ENCODE measurements at regions not wholly inside any gene's neighbourhood (a gene's known extent, or its start where the extent isn't known, plus 50 kb on each side); places are given as distances from the start of the nearest gene placed in this dataset.

- Histone ChIP-seq H3K27me3 (replicated peaks; ENCODE audit: insufficient read depth, low read depth, low read length, poor library complexity) (no peaks in the 10 kb centered on the region), H3K4me1 (ENCODE audit: insufficient read depth, low read length, poor library complexity, severe bottlenecking) (no peaks in the 10 kb centered on the region), H3K27ac (ENCODE audit: low read depth, low read length, poor library complexity, severe bottlenecking) (no peak overlapping the region), H3K36me3 (ENCODE audit: insufficient read depth, low read length, poor library complexity, severe bottlenecking) (no peaks in the 10 kb centered on the region), H3K9me3 (ENCODE audit: low read depth, low read length, poor library complexity, severe bottlenecking) (no peaks in the 10 kb centered on the region), H3K4me3 (ENCODE audit: low read depth, low read length, poor library complexity, severe bottlenecking) (no peak overlapping the region)
- no peak for DNase-seq (ENCODE audit: low spot score)
- CTCF ChIA-PET = no interaction called here
- TF ChIP-seq, protein P1, sequence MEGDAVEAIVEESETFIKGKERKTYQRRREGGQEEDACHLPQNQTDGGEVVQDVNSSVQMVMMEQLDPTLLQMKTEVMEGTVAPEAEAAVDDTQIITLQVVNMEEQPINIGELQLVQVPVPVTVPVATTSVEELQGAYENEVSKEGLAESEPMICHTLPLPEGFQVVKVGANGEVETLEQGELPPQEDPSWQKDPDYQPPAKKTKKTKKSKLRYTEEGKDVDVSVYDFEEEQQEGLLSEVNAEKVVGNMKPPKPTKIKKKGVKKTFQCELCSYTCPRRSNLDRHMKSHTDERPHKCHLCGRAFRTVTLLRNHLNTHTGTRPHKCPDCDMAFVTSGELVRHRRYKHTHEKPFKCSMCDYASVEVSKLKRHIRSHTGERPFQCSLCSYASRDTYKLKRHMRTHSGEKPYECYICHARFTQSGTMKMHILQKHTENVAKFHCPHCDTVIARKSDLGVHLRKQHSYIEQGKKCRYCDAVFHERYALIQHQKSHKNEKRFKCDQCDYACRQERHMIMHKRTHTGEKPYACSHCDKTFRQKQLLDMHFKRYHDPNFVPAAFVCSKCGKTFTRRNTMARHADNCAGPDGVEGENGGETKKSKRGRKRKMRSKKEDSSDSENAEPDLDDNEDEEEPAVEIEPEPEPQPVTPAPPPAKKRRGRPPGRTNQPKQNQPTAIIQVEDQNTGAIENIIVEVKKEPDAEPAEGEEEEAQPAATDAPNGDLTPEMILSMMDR (conservative IDR thresholded peaks at IDR 0.05; ENCODE audit: low read depth, low read length) = no peak
- no peak for TF ChIP-seq EZH2 (IDR thresholded peaks at IDR 0.05; ENCODE audit: borderline replicate concordance, low read depth, low read length, poor library complexity, severe bottlenecking)
- BruUV-seq (replicated peaks) = no TSS peak
- intact Hi-C loops (cut with micrococcal nuclease; ENCODE audit: unreplicated experiment) = no loop called here
- POLR2A ChIA-PET (ENCODE audit: low non-redundant PET) = no interaction called here
Observed at GRCh38 chr22:22072169-22072836, 89.7 kb upstream of the TOP3B start.

DNA sequence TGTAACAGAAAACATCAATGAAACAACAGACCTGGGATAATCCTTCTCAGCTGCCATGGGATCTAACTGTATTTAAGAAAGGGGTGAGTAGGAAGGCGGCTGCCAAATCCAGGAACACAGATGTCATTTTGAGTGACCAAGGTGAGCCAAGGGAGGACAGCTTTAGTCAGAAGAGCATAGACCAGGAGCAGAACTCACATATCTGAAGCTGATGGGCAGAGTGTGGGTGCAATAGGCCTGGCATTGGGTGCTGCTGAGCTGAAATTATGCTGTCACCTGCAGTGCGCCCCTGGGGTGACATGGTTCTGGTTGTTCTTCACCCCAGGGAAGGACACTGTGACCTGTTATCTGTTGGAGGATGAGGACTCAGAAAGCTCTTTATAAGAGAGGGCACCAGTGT is 88.9 kb upstream of the TOP3B start:
- TF ChIP-seq EZH2 (IDR thresholded peaks at IDR 0.05; ENCODE audit: borderline replicate concordance, low read depth, low read length, poor library complexity, severe bottlenecking) = no peak
- TF ChIP-seq, protein P1 (conservative IDR thresholded peaks at IDR 0.05; ENCODE audit: low read depth, low read length) = no peak
- no TSS peak for BruUV-seq (replicated peaks)
- intact Hi-C loops (cut with micrococcal nuclease; ENCODE audit: unreplicated experiment) = no loop called here
- no peak for DNase-seq (ENCODE audit: low spot score)
- no peaks in the 10 kb centered on the region for H3K4me1 ChIP-seq (ENCODE audit: insufficient read depth, low read length, poor library complexity, severe bottlenecking)
- CTCF ChIA-PET = no interaction called here
- no peaks in the 10 kb centered on the region for H3K36me3 ChIP-seq (ENCODE audit: insufficient read depth, low read length, poor library complexity, severe bottlenecking)
- no peak overlapping the region for H3K27ac ChIP-seq (ENCODE audit: low read depth, low read length, poor library complexity, severe bottlenecking)
- no peak overlapping the region for H3K4me3 ChIP-seq (ENCODE audit: low read depth, low read length, poor library complexity, severe bottlenecking)
- POLR2A ChIA-PET (ENCODE audit: low non-redundant PET) = no interaction called here
- no peaks in the 10 kb centered on the region for H3K27me3 ChIP-seq (replicated peaks; ENCODE audit: insufficient read depth, low read depth, low read length, poor library complexity)
- no peaks in the 10 kb centered on the region for H3K9me3 ChIP-seq (ENCODE audit: low read depth, low read length, poor library complexity, severe bottlenecking)

DNA sequence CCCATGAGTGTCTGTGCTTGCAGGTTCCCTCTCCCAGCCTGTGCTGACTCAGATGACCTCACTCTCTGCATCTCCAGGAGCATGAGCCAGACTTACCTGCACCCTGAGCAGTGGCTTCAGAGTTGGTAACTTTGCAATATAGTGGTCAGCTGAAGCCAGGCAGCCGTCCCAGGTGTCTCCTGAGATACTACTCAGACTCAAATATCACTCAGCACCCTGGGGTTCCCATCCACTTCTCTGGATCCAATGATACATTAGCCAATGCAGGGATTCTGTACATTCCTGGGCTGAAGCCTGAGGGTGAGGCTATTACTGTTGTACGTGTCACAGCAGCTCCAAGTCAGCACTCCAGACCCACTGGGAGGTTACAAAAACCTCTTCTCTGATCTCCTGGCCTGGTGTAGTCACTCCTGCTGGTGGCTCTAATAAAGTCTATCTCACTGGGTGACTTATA is 87.8 kb upstream of the TOP3B start:
- H3K4me1 ChIP-seq (ENCODE audit: insufficient read depth, low read length, poor library complexity, severe bottlenecking) = no peaks in the 10 kb centered on the region
- H3K9me3 ChIP-seq (ENCODE audit: low read depth, low read length, poor library complexity, severe bottlenecking) = no peaks in the 10 kb centered on the region
- intact Hi-C loops (cut with micrococcal nuclease; ENCODE audit: unreplicated experiment) = no loop called here
- ChIA-PET POLR2A (ENCODE audit: low non-redundant PET) (no interaction called here), CTCF (no interaction called here)
- no peaks in the 10 kb centered on the region for H3K27me3 ChIP-seq (replicated peaks; ENCODE audit: insufficient read depth, low read depth, low read length, poor library complexity)
- no peaks in the 10 kb centered on the region for H3K36me3 ChIP-seq (ENCODE audit: insufficient read depth, low read length, poor library complexity, severe bottlenecking)
- DNase-seq (ENCODE audit: low spot score) = no peak
- H3K4me3 ChIP-seq (ENCODE audit: low read depth, low read length, poor library complexity, severe bottlenecking) = no peak overlapping the region
- TF ChIP-seq, protein P1 (conservative IDR thresholded peaks at IDR 0.05; ENCODE audit: low read depth, low read length) = no peak
- BruUV-seq (replicated peaks) = no TSS peak
- H3K27ac ChIP-seq (ENCODE audit: low read depth, low read length, poor library complexity, severe bottlenecking) = no peak overlapping the region

Measured in A673 (cell line).